GM12874 (cell line): ENCODE measurements at regions not wholly inside any gene's neighbourhood (a gene's known extent, or its start where the extent isn't known, plus 50 kb on each side); places are given as distances from the start of the nearest gene placed in this dataset.

Source experiments
- TF ChIP-seq, protein P1 (sequence below): IDR thresholded peaks from 2 replicates; pipeline ENCODE4 v1.5.1; 2011; ENCODE audit warnings: low read depth, mild to moderate bottlenecking, control low read depth, low read length, moderate library complexity; ENCODE audit not compliant: insufficient read depth

DNA sequence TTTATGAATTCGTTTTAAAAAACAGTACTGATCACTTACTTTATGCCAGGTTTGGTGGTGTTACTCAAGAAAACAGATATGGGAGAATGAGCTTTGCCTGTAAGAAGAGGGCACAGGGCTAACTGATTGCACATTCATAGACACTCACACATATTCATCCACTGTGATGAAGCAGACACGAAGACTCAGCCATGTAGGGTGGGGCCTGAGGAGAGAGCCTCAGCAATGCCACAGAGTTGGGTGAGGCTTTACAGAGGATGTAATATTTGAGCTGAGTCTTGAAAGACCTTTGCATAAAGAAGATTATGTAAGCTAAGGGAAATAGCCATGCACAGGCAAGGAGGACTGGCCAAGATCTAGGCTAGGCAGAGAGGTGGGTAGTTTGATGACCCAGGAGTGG is 472.8 kb downstream of the PSAT1 start:
- TF ChIP-seq, protein P1, sequence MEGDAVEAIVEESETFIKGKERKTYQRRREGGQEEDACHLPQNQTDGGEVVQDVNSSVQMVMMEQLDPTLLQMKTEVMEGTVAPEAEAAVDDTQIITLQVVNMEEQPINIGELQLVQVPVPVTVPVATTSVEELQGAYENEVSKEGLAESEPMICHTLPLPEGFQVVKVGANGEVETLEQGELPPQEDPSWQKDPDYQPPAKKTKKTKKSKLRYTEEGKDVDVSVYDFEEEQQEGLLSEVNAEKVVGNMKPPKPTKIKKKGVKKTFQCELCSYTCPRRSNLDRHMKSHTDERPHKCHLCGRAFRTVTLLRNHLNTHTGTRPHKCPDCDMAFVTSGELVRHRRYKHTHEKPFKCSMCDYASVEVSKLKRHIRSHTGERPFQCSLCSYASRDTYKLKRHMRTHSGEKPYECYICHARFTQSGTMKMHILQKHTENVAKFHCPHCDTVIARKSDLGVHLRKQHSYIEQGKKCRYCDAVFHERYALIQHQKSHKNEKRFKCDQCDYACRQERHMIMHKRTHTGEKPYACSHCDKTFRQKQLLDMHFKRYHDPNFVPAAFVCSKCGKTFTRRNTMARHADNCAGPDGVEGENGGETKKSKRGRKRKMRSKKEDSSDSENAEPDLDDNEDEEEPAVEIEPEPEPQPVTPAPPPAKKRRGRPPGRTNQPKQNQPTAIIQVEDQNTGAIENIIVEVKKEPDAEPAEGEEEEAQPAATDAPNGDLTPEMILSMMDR: no peak

DNA sequence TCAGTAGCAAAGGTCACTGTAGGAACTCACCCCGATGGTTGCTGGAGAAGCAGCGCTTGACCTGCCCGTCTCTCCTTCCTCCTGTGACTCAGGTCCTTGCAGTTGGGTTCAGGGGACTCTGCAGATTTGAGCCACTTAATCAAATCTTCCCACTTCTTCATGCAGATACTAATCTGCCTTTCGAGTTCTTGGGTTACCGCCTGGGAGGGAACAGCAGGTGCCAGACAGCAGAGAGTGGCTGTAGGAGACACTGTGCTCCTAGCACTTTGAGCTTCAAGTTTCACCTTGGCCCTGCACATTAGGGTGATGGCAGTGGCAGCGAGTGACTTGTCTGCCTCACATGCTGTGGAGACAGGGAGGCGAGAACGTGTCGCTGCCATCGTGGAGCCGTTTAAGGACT is 478.3 kb downstream of the PSAT1 start:
- TF ChIP-seq, protein P1: no peak

DNA sequence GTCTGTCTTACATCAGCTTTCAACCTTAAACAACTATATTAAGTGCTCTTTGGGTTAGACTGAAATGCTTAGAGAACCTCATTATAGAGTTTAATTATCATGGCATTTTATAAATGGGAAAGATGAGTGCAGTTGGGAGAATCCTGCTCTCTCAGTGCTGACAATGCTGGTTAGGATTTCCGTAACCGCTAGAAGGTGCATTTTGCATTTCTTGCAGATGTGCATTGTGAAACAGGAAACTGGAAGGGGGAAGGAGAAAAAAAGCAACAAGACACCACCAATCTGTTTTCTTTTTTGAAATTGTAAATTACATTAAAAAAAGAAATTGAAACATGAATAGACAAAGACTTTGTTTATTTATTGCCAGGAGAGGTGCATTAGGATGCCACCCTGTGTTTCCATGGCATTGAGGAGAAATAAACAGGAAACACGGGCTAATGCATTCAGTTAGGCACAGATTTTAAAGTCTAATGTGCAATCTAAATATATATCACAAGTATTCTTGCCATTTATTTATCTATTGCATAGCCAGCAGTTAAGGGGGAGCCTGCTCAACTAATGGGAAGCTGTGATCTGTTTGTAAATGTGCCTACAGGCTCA is 478.9 kb downstream of the PSAT1 start:
- TF ChIP-seq, protein P1: no peak

DNA sequence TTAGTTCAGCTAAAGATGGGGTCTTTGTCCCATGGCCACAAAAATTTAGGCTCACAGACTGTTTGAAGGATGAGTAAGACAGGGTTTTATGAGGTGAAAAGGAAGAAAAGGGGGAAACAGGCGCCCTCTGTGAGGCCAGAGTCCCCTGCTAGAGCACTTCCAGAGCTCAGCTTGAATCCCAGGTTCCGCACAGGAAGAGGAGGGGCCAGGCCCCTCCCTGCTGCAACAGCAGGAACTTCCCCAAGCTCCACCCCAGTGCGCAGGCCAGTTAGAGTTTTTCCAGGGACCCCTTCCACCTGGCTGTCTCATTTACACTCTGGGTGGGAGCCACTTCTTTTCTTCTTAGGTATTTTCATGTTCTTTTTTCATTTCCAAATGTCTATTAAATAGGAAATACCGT is 480.8 kb downstream of the PSAT1 start:
- TF ChIP-seq, protein P1: no peak

DNA sequence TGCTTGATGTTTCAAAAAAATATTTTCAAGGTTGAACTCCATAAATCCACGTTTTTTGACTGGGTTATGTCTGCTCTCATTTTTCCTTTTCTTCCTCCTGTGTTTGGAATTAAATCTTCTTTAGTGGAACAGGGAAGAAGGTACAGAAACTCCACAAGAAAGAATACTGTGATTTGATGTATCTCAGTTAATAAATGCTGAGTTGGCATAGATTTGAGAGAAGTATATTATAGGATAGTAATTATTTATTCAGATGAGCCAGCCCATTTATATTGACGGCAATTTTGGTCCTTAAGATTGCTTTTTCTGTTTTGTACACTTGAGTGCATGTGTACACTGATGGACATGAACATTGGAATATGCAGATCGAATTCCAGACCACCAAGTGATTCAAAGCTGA is 481.4 kb downstream of the PSAT1 start:
- TF ChIP-seq, protein P1: no peak

DNA sequence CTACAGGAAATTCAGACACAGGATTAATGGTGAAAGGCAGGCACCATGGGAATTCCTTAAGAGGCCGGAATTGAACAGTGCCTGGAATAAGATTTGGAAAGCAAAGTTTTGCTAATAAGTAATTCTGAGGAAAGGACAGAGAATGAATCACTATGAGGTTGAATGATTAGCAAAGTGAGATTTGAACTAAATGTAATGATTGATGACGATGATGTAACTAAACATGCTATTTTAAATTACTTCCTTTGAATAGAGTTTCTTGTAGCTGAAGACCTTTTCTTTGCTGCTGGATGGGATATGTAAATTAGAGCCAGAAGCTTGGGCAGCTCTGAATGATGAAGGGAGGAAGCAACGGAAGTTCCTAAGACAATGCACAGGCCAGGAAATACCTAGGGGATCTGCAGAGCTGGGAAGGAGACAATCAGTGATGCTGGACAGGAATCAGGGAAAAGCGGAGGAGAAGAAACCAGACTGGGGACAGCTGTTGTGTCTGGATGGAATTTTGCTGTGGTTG is 482.0 kb downstream of the PSAT1 start:
- TF ChIP-seq, protein P1: no peak

DNA sequence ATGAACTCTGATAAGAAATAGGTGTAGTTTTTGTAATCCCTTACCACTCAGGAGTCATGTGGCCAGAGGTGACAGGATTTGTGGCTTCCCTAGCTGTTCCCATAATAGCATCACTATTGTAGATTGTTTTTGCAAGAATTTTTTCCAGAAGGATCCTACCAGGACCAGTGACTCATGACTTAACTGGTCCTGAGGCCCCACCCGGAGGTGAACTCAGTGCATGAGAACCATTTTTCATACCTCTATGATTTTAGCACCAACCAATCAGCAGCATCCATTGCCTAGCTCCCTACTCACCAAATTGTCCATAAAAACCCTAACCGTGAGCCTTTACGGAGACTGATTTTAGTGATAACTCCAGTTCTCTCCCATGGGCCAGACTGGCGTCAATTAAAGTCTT is 484.8 kb downstream of the PSAT1 start:
- TF ChIP-seq, protein P1: no peak

DNA sequence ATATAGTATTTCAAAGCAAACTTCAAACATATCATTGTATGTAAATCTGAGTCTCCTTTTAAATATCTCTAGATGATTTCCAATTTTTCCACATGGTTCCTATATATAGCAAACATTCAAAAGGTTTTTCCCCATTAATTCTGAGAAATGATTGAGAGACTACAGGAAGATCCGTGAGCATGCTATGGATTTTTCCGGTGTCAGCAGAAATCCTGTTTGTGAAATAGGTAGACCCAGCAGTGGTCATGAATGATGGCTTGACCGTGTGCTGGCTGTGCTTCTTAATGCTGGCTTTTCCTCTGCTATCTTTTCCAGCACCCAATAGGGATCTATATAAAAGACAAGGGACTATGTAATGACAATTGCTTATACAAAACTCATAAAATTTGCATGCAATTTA is 485.3 kb downstream of the PSAT1 start:
- TF ChIP-seq, protein P1: no peak
